Endothelial cell of umbilical vein (primary cell): ENCODE measurements at regions not wholly inside any gene's neighbourhood (a gene's known extent, or its start where the extent isn't known, plus 50 kb on each side); places are given as distances from the start of the nearest gene placed in this dataset.

Experiments
- BruUV-seq: library from RNA; stranded (reverse); fragments of 400-500 nt; replicated peaks from 2 replicates; lab custom pipeline; 2021; lab: Mats Ljungman, UMichigan
- CTCF ChIA-PET: fragments of 300-600, 350-600 bp; sonication (Branson Sonifier 250); formaldehyde crosslinking; loops from one replicate; lab custom pipeline; 2021; ENCODE audit warnings: antibody characterized with exemption, inconsistent platforms; lab: Charles Lee
- POLR2A ChIA-PET: fragments of 300-600, 350-600 bp; sonication (Branson Sonifier 250); formaldehyde crosslinking; loops from one replicate; lab custom pipeline; 2021; ENCODE audit warnings: antibody characterized with exemption, inconsistent platforms; lab: Charles Lee
- DNase-seq: peaks from one replicate; pipeline ENCODE4 v3.0.0-alpha.2; 2011; ENCODE audit warnings: low read depth, low spot score
- FAIRE-seq: peaks from 2 replicates; lab custom pipeline; 2011; peaks lifted over from hg19 to GRCh38; lab: Jason Lieb, UNC
- H2AFZ ChIP-seq: 2 replicates; pipeline ENCODE4 v1.6.0; 2012; ENCODE audit warnings: low read depth, low read length, control low read depth, inconsistent platforms
- H3K27ac ChIP-seq: 2 replicates; pipeline ENCODE4 v1.5.1; 2011; ENCODE audit warnings: low read depth, mild to moderate bottlenecking, control low read depth, low read length, moderate library complexity; ENCODE audit not compliant: insufficient read depth
- H3K27me3 ChIP-seq, 2 experiments: 2 replicates each; pipeline versions ENCODE4 v1.6.0 to v1.6.1; 2011; ENCODE audit warnings: low read length in 2 of 2, mixed read lengths in 1 of 2; ENCODE audit not compliant: control insufficient read depth in 2 of 2, insufficient read depth in 2 of 2
- H3K36me3 ChIP-seq, 2 experiments: 2 replicates in 1 of 2; 3 replicates in 1 of 2; pipeline ENCODE4 v1.5.1; 2011; ENCODE audit warnings: low read length in 2 of 2, mild to moderate bottlenecking in 1 of 2, moderate library complexity in 1 of 2; ENCODE audit not compliant: control insufficient read depth in 2 of 2, insufficient read depth in 2 of 2; ENCODE audit errors: extremely low read depth in 1 of 2
- H3K4me1 ChIP-seq: 3 replicates; pipeline ENCODE4 v1.5.1; 2011; ENCODE audit warnings: mild to moderate bottlenecking, low read length; ENCODE audit not compliant: control insufficient read depth, insufficient read depth; ENCODE audit errors: extremely low read depth
- H3K4me2 ChIP-seq: 2 replicates; pipeline ENCODE4 v1.6.1; 2011; ENCODE audit warnings: low read length, control low read depth, mixed read lengths; ENCODE audit not compliant: insufficient read depth
- H3K4me3 ChIP-seq, 3 experiments: fragments of 200-600 bp in 1 of 3; sonication (generic), shearing (Covaris generic) in 1 of 3; replicated peaks in 1 of 3; 2 replicates each; pipeline ENCODE4 v1.5.1; 2011 to 2016; ENCODE audit warnings: control low read depth in 3 of 3, low read length in 3 of 3, mild to moderate bottlenecking in 2 of 3, inconsistent platforms in 1 of 3, low read depth in 1 of 3, moderate library complexity in 1 of 3; ENCODE audit not compliant: insufficient read depth in 1 of 3
- H3K79me2 ChIP-seq: 2 replicates; pipeline ENCODE4 v1.6.0; 2012; ENCODE audit warnings: low read length, inconsistent platforms; ENCODE audit not compliant: control insufficient read depth, insufficient read depth
- H3K9ac ChIP-seq: replicated peaks from 2 replicates; pipeline ENCODE3; 2011; ENCODE audit warnings: low read length, control low read depth; ENCODE audit not compliant: insufficient read depth; ENCODE audit errors: extremely low read depth
- H3K9me1 ChIP-seq: replicated peaks from 3 replicates; pipeline ENCODE4 v1.6.0; 2011; ENCODE audit warnings: mild to moderate bottlenecking, low read length; ENCODE audit not compliant: control insufficient read depth, insufficient read depth; ENCODE audit errors: extremely low read depth
- H3K9me3 ChIP-seq: replicated peaks from 2 replicates; pipeline ENCODE4 v1.5.1; 2012; ENCODE audit warnings: low read length, inconsistent platforms; ENCODE audit not compliant: control insufficient read depth, insufficient read depth
- H4K20me1 ChIP-seq: replicated peaks from 2 replicates; pipeline ENCODE3; 2011; ENCODE audit warnings: mild to moderate bottlenecking, low read length; ENCODE audit not compliant: control insufficient read depth, insufficient read depth; ENCODE audit errors: extremely low read depth
- EZH2 ChIP-seq: IDR thresholded peaks from 2 replicates; pipeline ENCODE4 v1.6.1; 2012; ENCODE audit warnings: borderline replicate concordance, low read depth, mild to moderate bottlenecking, moderate library complexity, low read length, inconsistent platforms; ENCODE audit not compliant: severe bottlenecking
- FOS ChIP-seq: IDR thresholded peaks from 2 replicates; pipeline ENCODE4 v1.6.1; 2011; ENCODE audit warnings: mild to moderate bottlenecking, low read length, moderate library complexity, borderline replicate concordance; ENCODE audit not compliant: insufficient read depth
- GATA2 ChIP-seq: IDR thresholded peaks from 2 replicates; pipeline ENCODE4 v1.7.0; 2011; ENCODE audit warnings: low read depth, mild to moderate bottlenecking, moderate library complexity, mixed read lengths, low read length; ENCODE audit not compliant: insufficient read length, insufficient read depth
- JUN ChIP-seq: IDR thresholded peaks from 2 replicates; pipeline ENCODE4 v1.6.1; 2011; ENCODE audit warnings: borderline replicate concordance, low read depth; ENCODE audit not compliant: insufficient read length, insufficient read depth
- MYC ChIP-seq: IDR thresholded peaks from one replicate; pipeline ENCODE4 v1.6.1; 2011; ENCODE audit warnings: mild to moderate bottlenecking, low read depth, low read length
- POLR2A ChIP-seq: IDR thresholded peaks from 2 replicates; pipeline ENCODE4 v1.6.1; 2012; ENCODE audit warnings: low read depth, mild to moderate bottlenecking, control low read depth, low read length
- POLR2AphosphoS5 ChIP-seq: IDR thresholded peaks from 2 replicates; pipeline ENCODE4 v1.6.1; 2012; ENCODE audit warnings: low read depth, mild to moderate bottlenecking, control low read depth, low read length, moderate library complexity; ENCODE audit not compliant: insufficient read depth
- dilution Hi-C: fragments of 300-500 bp; cut with MboI; formaldehyde crosslinking; loops from one replicate; pipeline ENCODE4 v1.15.0; 2019; ENCODE audit warnings: low sequenced_read_pairs; ENCODE audit not compliant: extremely low pct_ligation_motif_present
- intact Hi-C: fragments of 100-400 bp; cut with micrococcal nuclease; formaldehyde crosslinking; loops from one replicate; pipeline ENCODE4 v1.10.0; 2022
- TF ChIP-seq, protein P1 (sequence below): IDR thresholded peaks from 2 replicates; pipeline ENCODE4 v1.6.1; 2011; ENCODE audit not compliant: insufficient read depth, insufficient read length
- TF ChIP-seq, protein P2 (sequence below), 2 donors: IDR thresholded peaks; 1 replicate in 1 of 2; 2 replicates in 1 of 2; pipeline ENCODE4 v1.5.1; 2011; ENCODE audit warnings: low read length in 2 of 2, mild to moderate bottlenecking in 2 of 2, moderate library complexity in 2 of 2, control low read depth in 1 of 2, inconsistent platforms in 1 of 2, low read depth in 1 of 2; ENCODE audit not compliant: insufficient read depth in 1 of 2; ENCODE audit errors: extremely low read depth in 1 of 2

DNA sequence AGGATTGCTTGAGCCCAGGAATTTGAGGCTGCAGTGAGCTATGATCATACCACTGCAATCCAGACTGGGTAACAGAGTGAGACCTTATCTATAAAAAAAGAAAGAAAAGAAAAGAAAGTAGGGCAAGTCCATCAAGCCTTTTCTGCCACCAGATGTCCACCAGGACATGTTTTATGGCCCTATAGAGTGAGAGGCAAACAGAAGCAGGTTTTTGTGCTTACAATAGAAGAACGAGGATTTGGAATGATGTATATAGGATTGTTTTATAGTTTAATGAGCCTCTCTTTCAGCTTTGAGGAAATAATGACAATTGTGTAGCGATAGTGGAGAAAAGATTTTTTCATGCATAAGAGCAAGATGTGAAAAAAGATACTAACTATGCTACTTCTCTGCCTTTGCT lies 480.5 kb downstream of the KLF12 start:
- Histone ChIP-seq H3K27me3 (peaks cover 0 to 2% of the 10 kb centered on the region in 2 experiments), H3K36me3 (no peaks in the 10 kb centered on the region), H3K79me2 (no peaks in the 10 kb centered on the region), H3K27ac (no peak overlapping the region), H3K4me2 (no peak overlapping the region), H4K20me1 (no peaks in the 10 kb centered on the region), H3K4me1 (no peaks in the 10 kb centered on the region), H2AFZ (no peak overlapping the region), H3K9me3 (no peaks in the 10 kb centered on the region), H3K9ac (no peak overlapping the region), H3K4me3 (no peak overlapping the region), H3K9me1 (no peaks in the 10 kb centered on the region)
- FAIRE-seq = no peak
- intact Hi-C loops = no loop called here
- DNase-seq = no peak
- ChIA-PET CTCF (interaction anchor here (0.7 kb wide), 1 partner anchor 851 kb away, joined by 3 read pairs; no protein-coding TSS in a partner anchor), POLR2A (no interaction called here)
- no peak for TF ChIP-seq POLR2AphosphoS5
- no peak for TF ChIP-seq JUN
- no peak for TF ChIP-seq POLR2A
- TF ChIP-seq, protein P1, sequence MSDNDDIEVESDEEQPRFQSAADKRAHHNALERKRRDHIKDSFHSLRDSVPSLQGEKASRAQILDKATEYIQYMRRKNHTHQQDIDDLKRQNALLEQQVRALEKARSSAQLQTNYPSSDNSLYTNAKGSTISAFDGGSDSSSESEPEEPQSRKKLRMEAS = no peak
- no peak for TF ChIP-seq EZH2
- no peak for TF ChIP-seq GATA2
- TF ChIP-seq MYC = no peak
- TF ChIP-seq, protein P2, sequence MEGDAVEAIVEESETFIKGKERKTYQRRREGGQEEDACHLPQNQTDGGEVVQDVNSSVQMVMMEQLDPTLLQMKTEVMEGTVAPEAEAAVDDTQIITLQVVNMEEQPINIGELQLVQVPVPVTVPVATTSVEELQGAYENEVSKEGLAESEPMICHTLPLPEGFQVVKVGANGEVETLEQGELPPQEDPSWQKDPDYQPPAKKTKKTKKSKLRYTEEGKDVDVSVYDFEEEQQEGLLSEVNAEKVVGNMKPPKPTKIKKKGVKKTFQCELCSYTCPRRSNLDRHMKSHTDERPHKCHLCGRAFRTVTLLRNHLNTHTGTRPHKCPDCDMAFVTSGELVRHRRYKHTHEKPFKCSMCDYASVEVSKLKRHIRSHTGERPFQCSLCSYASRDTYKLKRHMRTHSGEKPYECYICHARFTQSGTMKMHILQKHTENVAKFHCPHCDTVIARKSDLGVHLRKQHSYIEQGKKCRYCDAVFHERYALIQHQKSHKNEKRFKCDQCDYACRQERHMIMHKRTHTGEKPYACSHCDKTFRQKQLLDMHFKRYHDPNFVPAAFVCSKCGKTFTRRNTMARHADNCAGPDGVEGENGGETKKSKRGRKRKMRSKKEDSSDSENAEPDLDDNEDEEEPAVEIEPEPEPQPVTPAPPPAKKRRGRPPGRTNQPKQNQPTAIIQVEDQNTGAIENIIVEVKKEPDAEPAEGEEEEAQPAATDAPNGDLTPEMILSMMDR (IDR thresholded peaks at IDR 0.05; ENCODE audit: extremely low read depth in 1 of 2, insufficient read depth in 1 of 2, low read depth in 1 of 2, low read length in 2 of 2) = no peak
- TF ChIP-seq FOS = no peak
- BruUV-seq = no TSS peak
- dilution Hi-C loops = no loop called here
